Left lung (tissue), 4 donors: ENCODE measurements at regions not wholly inside any gene's neighbourhood (a gene's known extent, or its start where the extent isn't known, plus 50 kb on each side); places are given as distances from the start of the nearest gene placed in this dataset.
A peak's percentile ranks its signal among the peaks of the same experiment; 100 is the strongest.

ENCODE experiments used
- ATAC-seq: fragments of 200-7000 bp; cut with Tn5 transposase; one replicate; pipeline ENCODE4 v1.9.1; 2020; ENCODE audit warnings: moderate library complexity
- DNase-seq, 4 donors: peaks; one replicate each; pipeline ENCODE4 v3.0.0-alpha.2; 2013 to 2020
- H3K27ac ChIP-seq, 2 donors: fragments of 200-600 bp; sonication (generic) in 1 of 2; one replicate each; pipeline versions ENCODE4 v1.5.0 to v1.8.0; 2020 to 2021
- H3K27me3 ChIP-seq, 2 donors: fragments of 200-600 bp; sonication (generic) in 1 of 2; one replicate each; pipeline versions ENCODE4 v1.5.0 to v1.8.0; 2020 to 2021
- H3K36me3 ChIP-seq, 2 donors: fragments of 200-600 bp; sonication (generic) in 1 of 2; one replicate each; pipeline versions ENCODE4 v1.5.0 to v1.8.0; 2020 to 2021
- H3K4me1 ChIP-seq, 2 donors: fragments of 200-600 bp; one replicate each; pipeline ENCODE4 v1.8.0; 2021
- H3K4me3 ChIP-seq, 2 donors: fragments of 200-600 bp; sonication (generic) in 1 of 2; one replicate each; pipeline versions ENCODE4 v1.5.0 to v1.8.0; 2020 to 2021; ENCODE audit warnings: mild to moderate bottlenecking in 1 of 2
- H3K9me3 ChIP-seq, 2 donors: fragments of 200-600 bp; sonication (generic) in 1 of 2; one replicate each; pipeline versions ENCODE4 v1.5.0 to v1.8.0; 2020 to 2021
- CTCF ChIP-seq, 2 donors: fragments of 200-600 bp; sonication (generic) in 1 of 2; IDR thresholded peaks; one replicate each; pipeline versions ENCODE4 v1.5.0 to v1.8.0; 2021; ENCODE audit warnings: antibody characterized with exemption in 2 of 2
- intact Hi-C, 2 donors: fragments of 100-400 bp; cut with DNase I; formaldehyde crosslinking; loops; one replicate each; pipeline versions ENCODE4 v1.11.2 to v1.14.2; 2022
- donor health status: DM: no; HTN: yes; CAD: no.
- donor health status: DM: no; HTN: no; CAD: no.

- ATAC-seq, result peak; percentile 96
- H3K4me3 ChIP-seq, result no peak overlapping the region
- no peak for DNase-seq
- no peak overlapping the region for H3K27ac ChIP-seq
- no peaks in the 10 kb centered on the region for H3K27me3 ChIP-seq
- H3K36me3 ChIP-seq, result no peaks in the 10 kb centered on the region
- no peak for TF ChIP-seq CTCF (IDR thresholded peaks at IDR 0.05)
- H3K4me1 ChIP-seq, result no peaks in the 10 kb centered on the region
- intact Hi-C loops, result no loop called here
- H3K9me3 ChIP-seq, result no peaks in the 10 kb centered on the region
Observed at GRCh38 chr21:15659753-15660422, 69.9 kb upstream of the USP25 start.

- Histone ChIP-seq H3K4me1 (no peaks in the 10 kb centered on the region), H3K27ac (no peak overlapping the region), H3K36me3 (no peaks in the 10 kb centered on the region), H3K4me3 (no peak overlapping the region), H3K27me3 (no peaks in the 10 kb centered on the region), H3K9me3 (no peaks in the 10 kb centered on the region)
- DNase-seq (no peak), ATAC-seq (no peak)
- TF ChIP-seq CTCF (IDR thresholded peaks at IDR 0.05), result no peak
- intact Hi-C loops, result no loop called here
Observed at GRCh38 chr21:15660423-15660804, 69.4 kb upstream of the USP25 start.

- no peak overlapping the region for H3K4me3 ChIP-seq
- ATAC-seq, result no peak
- no peak overlapping the region for H3K27ac ChIP-seq
- H3K36me3 ChIP-seq, result no peaks in the 10 kb centered on the region
- no peak for TF ChIP-seq CTCF (IDR thresholded peaks at IDR 0.05)
- no peaks in the 10 kb centered on the region for H3K4me1 ChIP-seq
- DNase-seq, result no peak
- intact Hi-C loops, result no loop called here
- no peaks in the 10 kb centered on the region for H3K27me3 ChIP-seq
- H3K9me3 ChIP-seq, result no peaks in the 10 kb centered on the region
Observed at GRCh38 chr21:15667010-15667409, 62.8 kb upstream of the USP25 start.

GRCh38 chr21:15667819-15668218, 62.0 kb upstream of the USP25 start:
- H3K4me1 ChIP-seq, result no peaks in the 10 kb centered on the region

GRCh38 chr21:15669247-15669646, 60.5 kb upstream of the USP25 start:
- Histone ChIP-seq H3K27me3 (no peaks in the 10 kb centered on the region), H3K9me3 (no peaks in the 10 kb centered on the region), H3K36me3 (no peaks in the 10 kb centered on the region), H3K27ac (no peak overlapping the region), H3K4me1 (no peaks in the 10 kb centered on the region), H3K4me3 (no peak overlapping the region)
- intact Hi-C loops, result no loop called here
- DNase-seq, result no peak
- ATAC-seq, result no peak
- no peak for TF ChIP-seq CTCF (IDR thresholded peaks at IDR 0.05)

More at GRCh38 chr21:15667819-15668218, 62.0 kb upstream of the USP25 start:
- Histone ChIP-seq H3K4me3 (no peak overlapping the region), H3K27ac (no peak overlapping the region), H3K27me3 (no peaks in the 10 kb centered on the region), H3K36me3 (no peaks in the 10 kb centered on the region), H3K9me3 (no peaks in the 10 kb centered on the region)
- TF ChIP-seq CTCF (IDR thresholded peaks at IDR 0.05), result no peak
- no peak for ATAC-seq
- intact Hi-C loops, result no loop called here
- DNase-seq, result no peak
